Uterus (tissue), 2 donors: ENCODE measurements at regions not wholly inside any gene's neighbourhood (a gene's known extent, or its start where the extent isn't known, plus 50 kb on each side); places are given as distances from the start of the nearest gene placed in this dataset.

Experiments
- POLR2A ChIP-seq, 2 donors: fragments of 450-650 bp; IDR thresholded peaks; one replicate each; pipeline ENCODE4 v1.6.1; 2016; ENCODE audit warnings: antibody characterized with exemption in 2 of 2, mild to moderate bottlenecking in 1 of 2, moderate library complexity in 1 of 2
- TF ChIP-seq, protein P1 (sequence below), 4 experiments: fragments of 200-600 bp in 2 of 4; fragments of 450-650 bp in 2 of 4; sonication (generic) in 2 of 4; IDR thresholded peaks; one replicate each; pipeline ENCODE4 v1.5.1; 2016 to 2019; ENCODE audit warnings: antibody characterized with exemption in 4 of 4, mild to moderate bottlenecking in 2 of 4, moderate library complexity in 1 of 4

GRCh38 chr1:55939866-55940265 lies 639.5 kb downstream of the PLPP3 start:
- TF ChIP-seq, protein P1, sequence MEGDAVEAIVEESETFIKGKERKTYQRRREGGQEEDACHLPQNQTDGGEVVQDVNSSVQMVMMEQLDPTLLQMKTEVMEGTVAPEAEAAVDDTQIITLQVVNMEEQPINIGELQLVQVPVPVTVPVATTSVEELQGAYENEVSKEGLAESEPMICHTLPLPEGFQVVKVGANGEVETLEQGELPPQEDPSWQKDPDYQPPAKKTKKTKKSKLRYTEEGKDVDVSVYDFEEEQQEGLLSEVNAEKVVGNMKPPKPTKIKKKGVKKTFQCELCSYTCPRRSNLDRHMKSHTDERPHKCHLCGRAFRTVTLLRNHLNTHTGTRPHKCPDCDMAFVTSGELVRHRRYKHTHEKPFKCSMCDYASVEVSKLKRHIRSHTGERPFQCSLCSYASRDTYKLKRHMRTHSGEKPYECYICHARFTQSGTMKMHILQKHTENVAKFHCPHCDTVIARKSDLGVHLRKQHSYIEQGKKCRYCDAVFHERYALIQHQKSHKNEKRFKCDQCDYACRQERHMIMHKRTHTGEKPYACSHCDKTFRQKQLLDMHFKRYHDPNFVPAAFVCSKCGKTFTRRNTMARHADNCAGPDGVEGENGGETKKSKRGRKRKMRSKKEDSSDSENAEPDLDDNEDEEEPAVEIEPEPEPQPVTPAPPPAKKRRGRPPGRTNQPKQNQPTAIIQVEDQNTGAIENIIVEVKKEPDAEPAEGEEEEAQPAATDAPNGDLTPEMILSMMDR (IDR thresholded peaks at IDR 0.05), result no peak
- TF ChIP-seq POLR2A (IDR thresholded peaks at IDR 0.05), result no peak
